K562 (cell line): ENCODE measurements at regions not wholly inside any gene's neighbourhood (a gene's known extent, or its start where the extent isn't known, plus 50 kb on each side); places are given as distances from the start of the nearest gene placed in this dataset.

Experiments
- ATAC-seq: fragments of 200-7000 bp; cut with Tn5 transposase; 3 replicates; pipeline ENCODE4 v1.9.1; 2020; ENCODE audit warnings: moderate library complexity
- BruUV-seq: library from RNA; stranded (reverse); fragments of 400-500 nt; replicated peaks from 2 replicates; lab custom pipeline; 2021; lab: Mats Ljungman, UMichigan
- CTCF ChIA-PET: fragments of 300-600 bp; formaldehyde crosslinking; extraction: SDS; loops from one replicate; lab custom pipeline; 2021; ENCODE audit warnings: low intra/inter-chr PET ratio; lab: Yijun Ruan, JAX
- POLR2A ChIA-PET: fragments of 300-600, 350-650 bp; sonication (Branson Sonifier 250); formaldehyde crosslinking; extraction: SDS; loops from one replicate; lab custom pipeline; 2021; ENCODE audit warnings: antibody characterized with exemption, inconsistent platforms; lab: Yijun Ruan, JAX
- DNase-seq, 4 experiments: peaks; one replicate each; pipeline versions ENCODE4 v3.0.0 to v3.0.0-alpha.2; 2011 to 2018; ENCODE audit warnings: low spot score in 3 of 4, mixed read lengths in 3 of 4; ENCODE audit errors: extremely low read depth in 1 of 4
- FAIRE-seq: peaks from 2 replicates; lab custom pipeline; 2011; peaks lifted over from hg19 to GRCh38; lab: Jason Lieb, UNC
- H2AFZ ChIP-seq: 2 replicates; pipeline ENCODE4 v1.6.0; 2011; ENCODE audit warnings: low read depth, low read length, control low read depth, inconsistent platforms
- H3K27ac ChIP-seq: fragments of 200-600 bp; 3 replicates; pipeline ENCODE4 v1.8.0; 2011; ENCODE audit warnings: low read depth, mild to moderate bottlenecking, control low read depth, inconsistent platforms, low read length, moderate library complexity, mixed read lengths; ENCODE audit errors: extremely low read depth
- H3K27me3 ChIP-seq, 2 experiments: fragments of 300-600 bp in 1 of 2; 2 replicates in 1 of 2; 3 replicates in 1 of 2; pipeline versions ENCODE4 v1.6.0 to v1.8.0; 2011; ENCODE audit warnings: inconsistent platforms in 2 of 2, low read length in 2 of 2, mild to moderate bottlenecking in 1 of 2, mixed read lengths in 1 of 2, moderate library complexity in 1 of 2; ENCODE audit not compliant: control insufficient read depth in 2 of 2, insufficient read depth in 2 of 2
- H3K36me3 ChIP-seq: fragments of 300-600 bp; 3 replicates; pipeline ENCODE4 v1.8.0; 2011; ENCODE audit warnings: mild to moderate bottlenecking, low read length, inconsistent platforms; ENCODE audit not compliant: control insufficient read depth, insufficient read depth
- H3K4me1 ChIP-seq, 2 experiments: fragments of 200-600 bp in 1 of 2; replicated peaks in 1 of 2; 2 replicates in 1 of 2; 3 replicates in 1 of 2; pipeline versions ENCODE4 v1.5.1 to v1.8.0; 2011; ENCODE audit warnings: inconsistent platforms in 2 of 2, low read length in 2 of 2, mild to moderate bottlenecking in 1 of 2, mixed read lengths in 1 of 2, moderate library complexity in 1 of 2; ENCODE audit not compliant: control insufficient read depth in 2 of 2, insufficient read depth in 2 of 2
- H3K4me2 ChIP-seq: 2 replicates; pipeline ENCODE4 v1.6.1; 2011; ENCODE audit warnings: low read length, control low read depth, inconsistent platforms, mixed read lengths; ENCODE audit not compliant: insufficient read depth
- H3K4me3 ChIP-seq: fragments of 200-600 bp; sonication (generic), shearing (Covaris generic); 2 replicates; pipeline ENCODE4 v1.5.1; 2016; ENCODE audit warnings: control low read depth, inconsistent platforms
- H3K79me2 ChIP-seq: fragments of 200-600 bp; 3 replicates; pipeline ENCODE4 v1.8.0; 2011; ENCODE audit warnings: low read length, inconsistent platforms; ENCODE audit not compliant: control insufficient read depth, insufficient read depth
- H3K9ac ChIP-seq, 2 experiments: 2 replicates each; pipeline versions ENCODE4 v1.6.0 to v1.6.1; 2011; ENCODE audit warnings: low read depth in 2 of 2, low read length in 2 of 2, control low read depth in 1 of 2, inconsistent platforms in 1 of 2, mild to moderate bottlenecking in 1 of 2, mixed read lengths in 1 of 2; ENCODE audit not compliant: insufficient read depth in 1 of 2
- H3K9me1 ChIP-seq: one replicate; pipeline ENCODE4 v1.6.0; 2011; ENCODE audit warnings: inconsistent platforms, mild to moderate bottlenecking, low read length, moderate library complexity; ENCODE audit not compliant: control insufficient read depth, insufficient read depth
- H3K9me3 ChIP-seq: replicated peaks from 2 replicates; pipeline ENCODE4 v1.5.1; 2011; ENCODE audit warnings: low read depth, low read length, inconsistent platforms; ENCODE audit not compliant: control insufficient read depth, insufficient read depth
- H4K20me1 ChIP-seq: replicated peaks from 2 replicates; pipeline ENCODE4 v1.6.1; 2011; ENCODE audit warnings: low read length, inconsistent platforms, mixed read lengths; ENCODE audit not compliant: control insufficient read depth, insufficient read depth
- HNRNPL ChIP-seq: fragments of 200-400 bp; formaldehyde crosslinking; IDR thresholded peaks from 2 replicates; pipeline ENCODE4 v1.6.1; 2017; ENCODE audit warnings: low read depth, mild to moderate bottlenecking, low read length
- KLF1 ChIP-seq: fragments of 450-650 bp; IDR thresholded peaks from 2 replicates; pipeline ENCODE4 v1.6.1; 2016; ENCODE audit warnings: missing genetic modification characterization, missing compliant biosample characterization
- PCBP2 ChIP-seq: fragments of 200-400 bp; formaldehyde crosslinking; IDR thresholded peaks from 2 replicates; pipeline ENCODE4 v1.6.1; 2018; ENCODE audit warnings: low read length, low read depth, mild to moderate bottlenecking, moderate library complexity; ENCODE audit not compliant: poor library complexity, severe bottlenecking
- WGBS: fragments of 100-300 bp; shearing (Covaris generic); methylation state at CpG from one replicate; pipeline ENCODE4 v1.1.6; 2016; ENCODE audit warnings: low coverage, mixed read lengths; ENCODE audit not compliant: insufficient coverage; ENCODE audit errors: missing lambda C conversion rate; 5-methylcytosine and 5-hydroxymethylcytosine counted together
- in situ Hi-C: fragments of 300-500 bp; cut with MboI; formaldehyde crosslinking; loops from 4 replicates; pipeline ENCODE4 v1.15.0; 2018; ENCODE audit warnings: inconsistent platforms, mixed read lengths
- intact Hi-C: fragments of 100-400 bp; cut with micrococcal nuclease; formaldehyde crosslinking; loops from 2 replicates; pipeline ENCODE4 v1.14.2; 2022

- FAIRE-seq = no peak
- Histone ChIP-seq H3K9me3 (no peaks in the 10 kb centered on the region), H3K9ac (no peak overlapping the region), H2AFZ (no peak overlapping the region), H3K27ac (no peak overlapping the region), H3K36me3 (no peaks in the 10 kb centered on the region), H3K27me3 (no peaks in the 10 kb centered on the region), H4K20me1 (no peaks in the 10 kb centered on the region), H3K4me1 (no peaks in the 10 kb centered on the region), H3K79me2 (no peaks in the 10 kb centered on the region), H3K4me3 (no peak overlapping the region), H3K4me2 (no peak overlapping the region), H3K9me1 (no peaks in the 10 kb centered on the region)
- BruUV-seq = no TSS peak
- in situ Hi-C loops (no loop called here), intact Hi-C loops (no loop called here)
- POLR2A ChIA-PET = no interaction called here
- TF ChIP-seq HNRNPL = no peak
- CTCF ChIA-PET = no interaction called here
- 0% methylated on average over 1 of the region's 1 CpG for WGBS
- no peak for ATAC-seq
- DNase-seq = no peak
Measured at GRCh38 chr4:58413849-58414248, 1303.7 kb upstream of the IGFBP7 start.

GRCh38 chr4:58411904-58412303 is 1301.7 kb upstream of the IGFBP7 start:
- Histone ChIP-seq H3K4me1 (no peaks in the 10 kb centered on the region), H3K4me2 (no peak overlapping the region), H3K27ac (no peak overlapping the region), H3K27me3 (no peaks in the 10 kb centered on the region), H3K9me3 (no peaks in the 10 kb centered on the region), H3K9ac (no peak overlapping the region), H3K36me3 (no peaks in the 10 kb centered on the region), H3K9me1 (no peaks in the 10 kb centered on the region), H4K20me1 (no peaks in the 10 kb centered on the region), H3K4me3 (no peak overlapping the region), H3K79me2 (no peaks in the 10 kb centered on the region), H2AFZ (no peak overlapping the region)
- no peak for DNase-seq
- 0% methylated on average over 2 of the region's 2 CpGs for WGBS
- intact Hi-C loops = no loop called here
- no peak for ATAC-seq
- TF ChIP-seq KLF1 (tag) (no peak), PCBP2 (peak; percentile 77)
- ChIA-PET POLR2A (no interaction called here), CTCF (no interaction called here)
- FAIRE-seq = no peak
- no TSS peak for BruUV-seq
- in situ Hi-C loops = no loop called here
